Pancreas (tissue), 10 donors: ENCODE measurements at regions not wholly inside any gene's neighbourhood (a gene's known extent, or its start where the extent isn't known, plus 50 kb on each side); places are given as distances from the start of the nearest gene placed in this dataset.

Experiments
- ATAC-seq, 4 donors: fragments of 200-7000 bp; cut with Tn5 transposase; one replicate each; pipeline versions ENCODE4 v1.8.0 to v1.9.1; 2020; ENCODE audit warnings: mild to moderate bottlenecking in 4 of 4, moderate library complexity in 4 of 4
- DNase-seq, 6 donors: peaks; one replicate each; pipeline ENCODE4 v3.0.0-alpha.2; 2020
- FAIRE-seq: peaks from 2 replicates; lab custom pipeline; 2012; peaks lifted over from hg19 to GRCh38; lab: Jason Lieb, UNC
- H3K27ac ChIP-seq, 4 donors: fragments of 200-600 bp; sonication (generic); 1 replicate in 3 of 4; 2 replicates in 1 of 4; pipeline versions ENCODE4 v1.5.0 to v1.8.0; 2020
- H3K27me3 ChIP-seq, 4 donors: fragments of 200-600 bp; one replicate each; pipeline ENCODE4 v1.8.0; 2021
- H3K36me3 ChIP-seq, 3 donors: fragments of 200-600 bp; sonication (generic) in 1 of 3; one replicate each; pipeline versions ENCODE4 v1.5.0 to v1.8.0; 2020 to 2021
- H3K4me1 ChIP-seq, 3 donors: fragments of 200-600 bp; one replicate each; pipeline ENCODE4 v1.8.0; 2021
- H3K4me3 ChIP-seq, 4 donors: fragments of 200-600 bp; sonication (generic) in 2 of 4; one replicate each; pipeline versions ENCODE4 v1.5.0 to v1.8.0; 2020 to 2021
- H3K9me3 ChIP-seq, 4 donors: fragments of 200-600 bp; one replicate each; pipeline ENCODE4 v1.8.0; 2021
- CTCF ChIP-seq, 4 donors: fragments of 200-600 bp; sonication (generic) in 3 of 4; IDR thresholded peaks; one replicate each; pipeline versions ENCODE4 v1.5.0 to v1.8.0; 2021; ENCODE audit warnings: antibody characterized with exemption in 4 of 4
- WGBS, 2 donors: extraction: QIAGEN DNeasy Blood & Tissue Kit; methylation state at CpG; one replicate each; pipeline ENCODE4 v1.1.7; 2013; 5-methylcytosine and 5-hydroxymethylcytosine counted together
- intact Hi-C, 3 donors: fragments of 100-400 bp; cut with DNase I; formaldehyde crosslinking; loops; one replicate each; pipeline versions ENCODE4 v1.11.1 to v1.14.2; 2022
- donor health status: healthy with polysubstance abuse.
- donor health status: DM: no; HTN: no; CAD: no; lungs with moderate emphysema.
- donor health status: DM: no; HTN: no; CAD: no.
- donor health status: control.
- donor health status: control.
- donor health status: Bipolar disorder and iron deficiency.
- donor health status: DM: yes; HTN: yes; CAD: no.
- donor health status: DM: no; HTN: no; CAD: no.
- donor health status: DM: no; HTN: no; CAD: no.
- donor health status: DM: yes; HTN: yes; CAD: no.

GRCh38 chr17:72299100-72299499 lies 178.3 kb downstream of the SOX9 start:
- Histone ChIP-seq H3K4me3 (no peak overlapping the region), H3K27ac (no peak overlapping the region), H3K27me3 (no peaks in the 10 kb centered on the region), H3K9me3 (no peaks in the 10 kb centered on the region), H3K36me3 (no peaks in the 10 kb centered on the region), H3K4me1 (no peaks in the 10 kb centered on the region)
- DNase-seq: no peak
- ATAC-seq: no peak
- intact Hi-C loops: no loop called here
- TF ChIP-seq CTCF (IDR thresholded peaks at IDR 0.05): no peak
- 52 to 64% methylated on average over 4 of the region's 4 CpGs for WGBS, 2 donors
- FAIRE-seq: no peak

- WGBS, 2 donors: 75 to 79% methylated on average over 5 of the region's 5 CpGs
- intact Hi-C loops: no loop called here
- H3K4me3 ChIP-seq: no peak overlapping the region
- no peak overlapping the region for H3K27ac ChIP-seq
- no peaks in the 10 kb centered on the region for H3K36me3 ChIP-seq
- FAIRE-seq (no peak), ATAC-seq (no peak), DNase-seq (no peak)
- H3K4me1 ChIP-seq: no peaks in the 10 kb centered on the region
- H3K27me3 ChIP-seq: no peaks in the 10 kb centered on the region
- no peak for TF ChIP-seq CTCF (IDR thresholded peaks at IDR 0.05)
- H3K9me3 ChIP-seq: no peaks in the 10 kb centered on the region
Measured at GRCh38 chr17:72299592-72299991, 178.8 kb downstream of the SOX9 start.

- Histone ChIP-seq H3K36me3 (no peaks in the 10 kb centered on the region), H3K4me3 (no peak overlapping the region), H3K27me3 (no peaks in the 10 kb centered on the region), H3K27ac (no peak overlapping the region), H3K4me1 (no peaks in the 10 kb centered on the region), H3K9me3 (no peaks in the 10 kb centered on the region)
- intact Hi-C loops: no loop called here
- 35 to 37% methylated on average over 2 of the region's 2 CpGs for WGBS, 2 donors
- TF ChIP-seq CTCF (IDR thresholded peaks at IDR 0.05): no peak
- ATAC-seq: peak in 1 of 4 donors; percentile 38
- no peak for FAIRE-seq
- DNase-seq: no peak
Measured at GRCh38 chr17:72301887-72302286, 181.1 kb downstream of the SOX9 start.

- Histone ChIP-seq H3K4me3 (no peak overlapping the region), H3K9me3 (no peaks in the 10 kb centered on the region), H3K36me3 (no peaks in the 10 kb centered on the region), H3K27ac (no peak overlapping the region), H3K27me3 (no peaks in the 10 kb centered on the region), H3K4me1 (no peaks in the 10 kb centered on the region)
- TF ChIP-seq CTCF (IDR thresholded peaks at IDR 0.05): no peak
- WGBS, 2 donors: 77 to 78% methylated on average over 4 of the region's 4 CpGs
- FAIRE-seq: no peak
- no peak for ATAC-seq
- intact Hi-C loops: no loop called here
- DNase-seq: no peak
Measured at GRCh38 chr17:72302735-72303134, 181.9 kb downstream of the SOX9 start.

GRCh38 chr17:72303787-72304733 lies 183.2 kb downstream of the SOX9 start:
- ATAC-seq (no peak), FAIRE-seq (no peak), DNase-seq (no peak)
- Histone ChIP-seq H3K4me3 (no peak overlapping the region), H3K27me3 (no peaks in the 10 kb centered on the region), H3K4me1 (no peaks in the 10 kb centered on the region), H3K36me3 (no peaks in the 10 kb centered on the region), H3K9me3 (no peaks in the 10 kb centered on the region), H3K27ac (no peak overlapping the region)
- intact Hi-C loops: no loop called here
- TF ChIP-seq CTCF (IDR thresholded peaks at IDR 0.05): no peak
- WGBS, 2 donors: 84 to 92% methylated on average over 8 of the region's 8 CpGs
